GM12873 (cell line): ENCODE measurements at regions not wholly inside any gene's neighbourhood (a gene's known extent, or its start where the extent isn't known, plus 50 kb on each side); places are given as distances from the start of the nearest gene placed in this dataset.

Experiments used
- CTCF ChIP-seq: IDR thresholded peaks from 2 replicates; pipeline ENCODE4 v1.5.1; 2012; ENCODE audit warnings: low read depth, mild to moderate bottlenecking, moderate library complexity, low read length, control low read depth; ENCODE audit not compliant: insufficient read depth; ENCODE audit errors: missing control alignments

- TF ChIP-seq CTCF = no peak
Measured at GRCh38 chr4:167383291-167383690, 149.0 kb upstream of the SPOCK3 start.

- no peak for TF ChIP-seq CTCF
Measured at GRCh38 chr4:167397586-167397985, 163.3 kb upstream of the SPOCK3 start.

GRCh38 chr4:167399201-167399600 lies 164.9 kb upstream of the SPOCK3 start:
- no peak for TF ChIP-seq CTCF

- no peak for TF ChIP-seq CTCF
Measured at GRCh38 chr4:167406181-167406580, 171.9 kb upstream of the SPOCK3 start.

- TF ChIP-seq CTCF = no peak
Measured at GRCh38 chr4:167415461-167415860, 181.2 kb upstream of the SPOCK3 start.

GRCh38 chr4:167419468-167420140 lies 185.3 kb upstream of the SPOCK3 start:
- no peak for TF ChIP-seq CTCF

GRCh38 chr4:167421201-167421600 lies 186.9 kb upstream of the SPOCK3 start:
- no peak for TF ChIP-seq CTCF
